Omental fat pad (tissue), 3 donors: ENCODE measurements at regions not wholly inside any gene's neighbourhood (a gene's known extent, or its start where the extent isn't known, plus 50 kb on each side); places are given as distances from the start of the nearest gene placed in this dataset.

ENCODE experiments used
- ATAC-seq: fragments of 150-250 bp; one replicate; pipeline ENCODE4 v1.9.1; 2016; ENCODE audit warnings: mild to moderate bottlenecking, moderate library complexity; ENCODE audit not compliant: low FRiP score
- DNase-seq: peaks from one replicate; pipeline ENCODE4 v3.0.0-alpha.2; 2019; ENCODE audit warnings: low spot score
- CTCF ChIP-seq, 3 donors: fragments of 450-650 bp; IDR thresholded peaks; one replicate each; pipeline ENCODE4 v1.5.1; 2016 to 2017; ENCODE audit warnings: antibody characterized with exemption in 3 of 3, mild to moderate bottlenecking in 3 of 3, moderate library complexity in 2 of 3

GRCh38 chr9:85215416-85215815 lies 526.3 kb downstream of the AGTPBP1 start:
- DNase-seq = no peak
- no peak for ATAC-seq
- TF ChIP-seq CTCF (IDR thresholded peaks at IDR 0.05) = no peak

GRCh38 chr9:85213650-85214607 lies 527.8 kb downstream of the AGTPBP1 start:
- no peak for DNase-seq
- no peak for TF ChIP-seq CTCF (IDR thresholded peaks at IDR 0.05)
- ATAC-seq = no peak

- no peak for TF ChIP-seq CTCF (IDR thresholded peaks at IDR 0.05)
- DNase-seq (no peak), ATAC-seq (peak; percentile 65)
Observed at GRCh38 chr9:85212887-85213286, 528.9 kb downstream of the AGTPBP1 start.

- ATAC-seq (peak; percentile 83), DNase-seq (no peak)
- no peak for TF ChIP-seq CTCF (IDR thresholded peaks at IDR 0.05)
Observed at GRCh38 chr9:85212209-85212608, 529.5 kb downstream of the AGTPBP1 start.

GRCh38 chr9:85208666-85209065 lies 533.1 kb downstream of the AGTPBP1 start:
- TF ChIP-seq CTCF (IDR thresholded peaks at IDR 0.05) = no peak
- no peak for ATAC-seq
- DNase-seq = no peak

- DNase-seq = no peak
- ATAC-seq = no peak
Observed at GRCh38 chr9:85204176-85204575, 534.6 kb downstream of the NTRK2 start.

More at GRCh38 chr9:85204176-85204575, 534.6 kb downstream of the NTRK2 start:
- TF ChIP-seq CTCF (IDR thresholded peaks at IDR 0.05) = no peak
